IMR-90 (cell line): ENCODE measurements at regions not wholly inside any gene's neighbourhood (a gene's known extent, or its start where the extent isn't known, plus 50 kb on each side); places are given as distances from the start of the nearest gene placed in this dataset.

ENCODE experiments used
- ATAC-seq: fragments of 200-7000 bp; cut with Tn5 transposase; 2 replicates; pipeline ENCODE4 v1.9.1; 2020; ENCODE audit warnings: low read depth, mild to moderate bottlenecking, moderate library complexity
- BruUV-seq: library from RNA; stranded (reverse); fragments of 400-500 nt; replicated peaks from 2 replicates; lab custom pipeline; 2021; lab: Mats Ljungman, UMichigan
- CTCF ChIA-PET: fragments of 300-600 bp; formaldehyde crosslinking; extraction: SDS; loops from one replicate; lab custom pipeline; 2021; ENCODE audit warnings: antibody characterized with exemption; lab: Yijun Ruan, JAX
- POLR2A ChIA-PET: fragments of 300-600 bp; sonication (Branson Sonifier 250); formaldehyde crosslinking; loops from one replicate; lab custom pipeline; 2022; ENCODE audit warnings: antibody characterized with exemption; ENCODE audit not compliant: unreplicated experiment; lab: Charles Lee
- DNase-seq: peaks from one replicate; pipeline ENCODE4 v3.0.0; 2013
- H2AFZ ChIP-seq: replicated peaks from 2 replicates; pipeline ENCODE3; 2013; ENCODE audit warnings: low read length, mild to moderate bottlenecking; ENCODE audit not compliant: poor library complexity
- H2AK5ac ChIP-seq: 2 replicates; pipeline ENCODE4 v1.6.1; 2013; ENCODE audit warnings: low read depth, low read length, inconsistent platforms
- H2AK9ac ChIP-seq: replicated peaks from 2 replicates; pipeline ENCODE3; 2013; ENCODE audit warnings: mild to moderate bottlenecking, low read depth, low read length, moderate library complexity; ENCODE audit not compliant: poor library complexity
- H2BK120ac ChIP-seq: 2 replicates; pipeline ENCODE4 v1.6.1; 2013; ENCODE audit warnings: low read depth, low read length, inconsistent platforms
- H2BK15ac ChIP-seq: 3 replicates; pipeline ENCODE4 v1.6.1; 2013; ENCODE audit warnings: low read depth, low read length, inconsistent platforms
- H2BK20ac ChIP-seq: 2 replicates; pipeline ENCODE4 v1.6.1; 2013; ENCODE audit warnings: low read depth, mild to moderate bottlenecking, inconsistent platforms, low read length, moderate library complexity
- H2BK5ac ChIP-seq: 2 replicates; pipeline ENCODE4 v1.6.1; 2013; ENCODE audit warnings: mild to moderate bottlenecking, low read depth, low read length, inconsistent platforms; ENCODE audit not compliant: poor library complexity, severe bottlenecking
- H3K14ac ChIP-seq: replicated peaks from 2 replicates; pipeline ENCODE4 v1.6.1; 2013; ENCODE audit warnings: low read depth, low read length, inconsistent platforms
- H3K18ac ChIP-seq: 2 replicates; pipeline ENCODE4 v1.6.1; 2013; ENCODE audit warnings: low read depth, low read length, control low read depth
- H3K23ac ChIP-seq: 2 replicates; pipeline ENCODE4 v1.6.1; 2013; ENCODE audit warnings: low read depth, low read length, inconsistent platforms
- H3K27ac ChIP-seq: 2 replicates; pipeline ENCODE4 v1.5.1; 2013; ENCODE audit warnings: mild to moderate bottlenecking, control low read depth, low read length; ENCODE audit not compliant: insufficient read depth
- H3K27me3 ChIP-seq: 2 replicates; pipeline ENCODE4 v1.6.1; 2013; ENCODE audit warnings: low read length; ENCODE audit not compliant: control insufficient read depth, insufficient read depth
- H3K36me3 ChIP-seq: 2 replicates; pipeline ENCODE4 v1.6.1; 2013; ENCODE audit warnings: low read length, mixed read lengths; ENCODE audit not compliant: control insufficient read depth, insufficient read depth
- H3K4ac ChIP-seq: 2 replicates; pipeline ENCODE4 v1.6.1; 2013; ENCODE audit warnings: low read depth, low read length, inconsistent platforms
- H3K4me1 ChIP-seq: 2 replicates; pipeline ENCODE4 v1.6.1; 2013; ENCODE audit warnings: low read length, mixed read lengths; ENCODE audit not compliant: control insufficient read depth, insufficient read depth
- H3K4me2 ChIP-seq: 2 replicates; pipeline ENCODE4 v1.6.1; 2013; ENCODE audit warnings: low read depth, mild to moderate bottlenecking, control low read depth, low read length, moderate library complexity
- H3K4me3 ChIP-seq: 2 replicates; pipeline ENCODE4 v1.5.1; 2013; ENCODE audit warnings: low read depth, mild to moderate bottlenecking, control low read depth, low read length, moderate library complexity; ENCODE audit not compliant: insufficient read depth
- H3K56ac ChIP-seq: 2 replicates; pipeline ENCODE4 v1.6.1; 2013; ENCODE audit warnings: low read length, inconsistent platforms; ENCODE audit not compliant: insufficient read depth; ENCODE audit errors: extremely low read depth
- H3K79me1 ChIP-seq, 2 experiments: 2 replicates each; pipeline ENCODE4 v1.6.1; 2013; ENCODE audit warnings: low read length in 2 of 2, inconsistent platforms in 1 of 2, low read depth in 1 of 2
- H3K9ac ChIP-seq: 2 replicates; pipeline ENCODE4 v1.6.1; 2013; ENCODE audit warnings: low read depth, low read length, control low read depth
- H3K9me1 ChIP-seq: 2 replicates; pipeline ENCODE4 v1.6.1; 2013; ENCODE audit warnings: low read length, inconsistent platforms; ENCODE audit not compliant: insufficient read depth
- H3K9me3 ChIP-seq: 2 replicates; pipeline ENCODE4 v1.6.1; 2013; ENCODE audit warnings: low read length; ENCODE audit not compliant: control insufficient read depth, insufficient read depth
- H4K20me1 ChIP-seq: 2 replicates; pipeline ENCODE4 v1.6.1; 2013; ENCODE audit warnings: low read length, inconsistent platforms; ENCODE audit not compliant: insufficient read depth
- H4K5ac ChIP-seq: 2 replicates; pipeline ENCODE4 v1.6.1; 2013; ENCODE audit warnings: mild to moderate bottlenecking, low read depth, low read length, control low read depth
- H4K8ac ChIP-seq, 2 experiments: 2 replicates each; pipeline ENCODE4 v1.6.1; 2013; ENCODE audit warnings: low read depth in 2 of 2, low read length in 2 of 2, control low read depth in 1 of 2, inconsistent platforms in 1 of 2
- H4K91ac ChIP-seq: 2 replicates; pipeline ENCODE4 v1.6.1; 2013; ENCODE audit warnings: low read depth, low read length, inconsistent platforms; ENCODE audit not compliant: insufficient read depth
- BHLHE40 ChIP-seq: fragments of 150-350 bp; IDR thresholded peaks from 2 replicates; pipeline ENCODE4 v1.6.1; 2016; ENCODE audit warnings: mild to moderate bottlenecking, low read depth, low read length
- CEBPB ChIP-seq: IDR thresholded peaks from 2 replicates; pipeline ENCODE4 v1.6.1; 2012; ENCODE audit warnings: low read depth, low read length, improper control_type of control experiment
- CHD1 ChIP-seq: IDR thresholded peaks from 2 replicates; pipeline ENCODE4 v1.6.1; 2012; ENCODE audit warnings: low read depth, low read length, improper control_type of control experiment
- FOS ChIP-seq: fragments of 150-350 bp; IDR thresholded peaks from 2 replicates; pipeline ENCODE4 v1.6.1; 2016; ENCODE audit warnings: low read depth, low read length
- MAFK ChIP-seq: IDR thresholded peaks from 2 replicates; pipeline ENCODE4 v1.6.1; 2012; ENCODE audit warnings: low read depth, low read length, improper control_type of control experiment
- MAZ ChIP-seq: IDR thresholded peaks from 2 replicates; pipeline ENCODE4 v1.6.1; 2012; ENCODE audit warnings: low read depth, mild to moderate bottlenecking, low read length, improper control_type of control experiment, moderate library complexity, borderline replicate concordance
- MXI1 ChIP-seq: IDR thresholded peaks from 2 replicates; pipeline ENCODE4 v1.6.1; 2012; ENCODE audit warnings: low read depth, mild to moderate bottlenecking, low read length, moderate library complexity, borderline replicate concordance
- NFE2L2 ChIP-seq: fragments of 150-350 bp; IDR thresholded peaks from 2 replicates; pipeline ENCODE4 v1.6.1; 2016; ENCODE audit warnings: low read depth, mild to moderate bottlenecking, low read length
- POLR2A ChIP-seq: IDR thresholded peaks from 2 replicates; pipeline ENCODE4 v1.6.1; 2012; ENCODE audit warnings: mild to moderate bottlenecking, low read depth, low read length
- RAD21 ChIP-seq: IDR thresholded peaks from 2 replicates; pipeline ENCODE4 v1.6.1; 2012; ENCODE audit warnings: low read length, improper control_type of control experiment
- RCOR1 ChIP-seq: IDR thresholded peaks from 2 replicates; pipeline ENCODE4 v1.6.1; 2012; ENCODE audit warnings: mild to moderate bottlenecking, low read length, improper control_type of control experiment; ENCODE audit not compliant: insufficient replicate concordance
- RFX5 ChIP-seq: IDR thresholded peaks from 2 replicates; pipeline ENCODE4 v1.8.0; 2012; ENCODE audit warnings: low read depth, mild to moderate bottlenecking, low read length, moderate library complexity
- SMC3 ChIP-seq: fragments of 150-350 bp; IDR thresholded peaks from 2 replicates; pipeline ENCODE4 v1.6.1; 2016; ENCODE audit warnings: low read depth, mild to moderate bottlenecking, antibody characterized with exemption, low read length, moderate library complexity
- WGBS, 2 experiments: methylation state at CpG; one replicate each; pipeline versions ENCODE4 v1.1.5 to v1.1.7; 2013; ENCODE audit warnings: missing lambda C conversion rate in 2 of 2; ENCODE audit not compliant: insufficient read length in 1 of 2; ENCODE audit errors: extremely low coverage in 2 of 2; 5-methylcytosine and 5-hydroxymethylcytosine counted together
- dilution Hi-C: fragments of 300-500 bp; cut with HindIII; formaldehyde crosslinking; loops from one replicate; pipeline ENCODE4 v1.14.3; 2018; ENCODE audit warnings: low sequenced_read_pairs; ENCODE audit not compliant: unreplicated experiment
- in situ Hi-C: fragments of 300-500 bp; cut with MboI; formaldehyde crosslinking; loops from 3 replicates; pipeline ENCODE4 v1.14.3; 2019; ENCODE audit warnings: low sequenced_read_pairs, inconsistent platforms, mixed read lengths
- intact Hi-C: fragments of 100-400 bp; cut with micrococcal nuclease; formaldehyde crosslinking; loops from 2 replicates; pipeline ENCODE4 v1.10.0; 2022
- TF ChIP-seq, protein P1 (sequence below): fragments of 150-350 bp; IDR thresholded peaks from 2 replicates; pipeline ENCODE4 v1.6.1; 2016; ENCODE audit warnings: low read depth, mild to moderate bottlenecking, low read length, moderate library complexity, borderline replicate concordance
- TF ChIP-seq, protein P2 (sequence below): fragments of 150-350 bp; IDR thresholded peaks from 2 replicates; pipeline ENCODE4 v1.6.1; 2017; ENCODE audit warnings: mild to moderate bottlenecking, antibody characterized with exemption, low read length, low read depth
- TF ChIP-seq, protein P3 (sequence below): conservative IDR thresholded peaks from 2 replicates; pipeline ENCODE4 v1.5.1; 2012; ENCODE audit warnings: mild to moderate bottlenecking, low read depth, low read length, improper control_type of control experiment

DNA sequence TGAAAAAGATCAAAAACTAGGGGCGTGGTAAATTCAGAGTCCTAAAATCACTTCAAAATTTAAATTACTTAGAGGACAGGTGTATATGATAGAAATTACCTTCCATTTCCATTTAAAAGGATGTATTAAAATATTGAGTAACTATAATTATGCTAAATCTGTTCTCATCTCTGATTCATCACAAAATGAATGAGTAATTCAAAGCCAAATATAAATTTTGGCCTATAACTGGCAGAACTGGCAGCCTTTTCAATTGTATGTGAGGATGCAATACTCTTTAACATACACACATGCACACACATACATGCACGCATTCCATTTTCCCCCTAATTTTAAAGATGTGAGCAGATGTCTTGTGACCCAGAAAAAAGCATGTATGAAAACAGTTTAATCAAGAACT, 194.6 kb downstream of the EPM2A start:
- Histone ChIP-seq H2BK5ac (no peak overlapping the region), H3K27ac (no peak overlapping the region), H2AFZ (no peak overlapping the region), H4K8ac (no peak overlapping the region), H3K4me2 (no peak overlapping the region), H3K4me3 (no peak overlapping the region), H3K4ac (no peak overlapping the region), H4K91ac (no peak overlapping the region), H4K5ac (no peak overlapping the region), H3K4me1 (no peaks in the 10 kb centered on the region), H3K27me3 (no peaks in the 10 kb centered on the region), H3K79me1 (no peaks in the 10 kb centered on the region), H3K9me3 (no peaks in the 10 kb centered on the region), H2BK15ac (no peak overlapping the region), H2AK5ac (no peak overlapping the region), H2AK9ac (no peak overlapping the region), H2BK120ac (no peak overlapping the region), H3K9me1 (no peaks in the 10 kb centered on the region; the same call in 1 of the 2 replicates), H3K18ac (no peak overlapping the region), H4K20me1 (no peaks in the 10 kb centered on the region), H3K9ac (no peak overlapping the region), H3K14ac (no peak overlapping the region), H2BK20ac (no peak overlapping the region), H3K23ac (no peak overlapping the region), H3K56ac (no peak overlapping the region), H3K36me3 (no peaks in the 10 kb centered on the region)
- no peak for TF ChIP-seq FOS
- no peak for TF ChIP-seq MAFK
- TF ChIP-seq RAD21: no peak
- no peak for TF ChIP-seq NFE2L2
- TF ChIP-seq CEBPB: no peak
- TF ChIP-seq CHD1: no peak
- no peak for TF ChIP-seq POLR2A
- no peak for TF ChIP-seq MXI1
- no peak for TF ChIP-seq SMC3
- TF ChIP-seq, protein P1, sequence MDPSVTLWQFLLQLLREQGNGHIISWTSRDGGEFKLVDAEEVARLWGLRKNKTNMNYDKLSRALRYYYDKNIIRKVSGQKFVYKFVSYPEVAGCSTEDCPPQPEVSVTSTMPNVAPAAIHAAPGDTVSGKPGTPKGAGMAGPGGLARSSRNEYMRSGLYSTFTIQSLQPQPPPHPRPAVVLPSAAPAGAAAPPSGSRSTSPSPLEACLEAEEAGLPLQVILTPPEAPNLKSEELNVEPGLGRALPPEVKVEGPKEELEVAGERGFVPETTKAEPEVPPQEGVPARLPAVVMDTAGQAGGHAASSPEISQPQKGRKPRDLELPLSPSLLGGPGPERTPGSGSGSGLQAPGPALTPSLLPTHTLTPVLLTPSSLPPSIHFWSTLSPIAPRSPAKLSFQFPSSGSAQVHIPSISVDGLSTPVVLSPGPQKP: no peak
- TF ChIP-seq MAZ: no peak
- TF ChIP-seq RCOR1: no peak
- TF ChIP-seq, protein P2, sequence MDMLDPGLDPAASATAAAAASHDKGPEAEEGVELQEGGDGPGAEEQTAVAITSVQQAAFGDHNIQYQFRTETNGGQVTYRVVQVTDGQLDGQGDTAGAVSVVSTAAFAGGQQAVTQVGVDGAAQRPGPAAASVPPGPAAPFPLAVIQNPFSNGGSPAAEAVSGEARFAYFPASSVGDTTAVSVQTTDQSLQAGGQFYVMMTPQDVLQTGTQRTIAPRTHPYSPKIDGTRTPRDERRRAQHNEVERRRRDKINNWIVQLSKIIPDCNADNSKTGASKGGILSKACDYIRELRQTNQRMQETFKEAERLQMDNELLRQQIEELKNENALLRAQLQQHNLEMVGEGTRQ: no peak
- TF ChIP-seq RFX5: no peak
- TF ChIP-seq, protein P3, sequence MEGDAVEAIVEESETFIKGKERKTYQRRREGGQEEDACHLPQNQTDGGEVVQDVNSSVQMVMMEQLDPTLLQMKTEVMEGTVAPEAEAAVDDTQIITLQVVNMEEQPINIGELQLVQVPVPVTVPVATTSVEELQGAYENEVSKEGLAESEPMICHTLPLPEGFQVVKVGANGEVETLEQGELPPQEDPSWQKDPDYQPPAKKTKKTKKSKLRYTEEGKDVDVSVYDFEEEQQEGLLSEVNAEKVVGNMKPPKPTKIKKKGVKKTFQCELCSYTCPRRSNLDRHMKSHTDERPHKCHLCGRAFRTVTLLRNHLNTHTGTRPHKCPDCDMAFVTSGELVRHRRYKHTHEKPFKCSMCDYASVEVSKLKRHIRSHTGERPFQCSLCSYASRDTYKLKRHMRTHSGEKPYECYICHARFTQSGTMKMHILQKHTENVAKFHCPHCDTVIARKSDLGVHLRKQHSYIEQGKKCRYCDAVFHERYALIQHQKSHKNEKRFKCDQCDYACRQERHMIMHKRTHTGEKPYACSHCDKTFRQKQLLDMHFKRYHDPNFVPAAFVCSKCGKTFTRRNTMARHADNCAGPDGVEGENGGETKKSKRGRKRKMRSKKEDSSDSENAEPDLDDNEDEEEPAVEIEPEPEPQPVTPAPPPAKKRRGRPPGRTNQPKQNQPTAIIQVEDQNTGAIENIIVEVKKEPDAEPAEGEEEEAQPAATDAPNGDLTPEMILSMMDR: no peak
- TF ChIP-seq BHLHE40: no peak
- POLR2A ChIA-PET: no interaction called here
- BruUV-seq: no TSS peak
- in situ Hi-C loops: no loop called here
- CTCF ChIA-PET: no interaction called here
- DNase-seq (no peak), ATAC-seq (no peak)
- dilution Hi-C loops: no loop called here
- no CpG with 5 or more reads among the region's 2 CpGs for WGBS, 2 experiments
- intact Hi-C loops: no loop called here
